ENCODE measurements at regions not wholly inside any gene's neighbourhood (a gene's known extent, or its start where the extent isn't known, plus 50 kb on each side); places are given as distances from the start of the nearest gene placed in this dataset.

GRCh38 chr11:130763087-130763980, 152.9 kb downstream of the SNX19 start:
- Mint-ChIP-seq H3K36me3 (ENCODE audit: low read depth, unreplicated experiment) (no peaks in the 10 kb centered on the region), H3K27ac (ENCODE audit: unreplicated experiment) (no peak overlapping the region), H3K4me3 (ENCODE audit: unreplicated experiment) (no peak overlapping the region), H3K27me3 (ENCODE audit: unreplicated experiment) (peaks cover 4% of the 10 kb centered on the region), H3K4me1 (ENCODE audit: unreplicated experiment) (peaks cover 4% of the 10 kb centered on the region), H3K9me3 (ENCODE audit: unreplicated experiment) (no peaks in the 10 kb centered on the region)
- DNase-seq (ENCODE audit: low spot score) = no peak
- no peak for TF ChIP-seq CTCF (IDR thresholded peaks at IDR 0.05; ENCODE audit: unreplicated experiment)

- no peaks in the 10 kb centered on the region for H3K36me3 Mint-ChIP-seq (ENCODE audit: low read depth, unreplicated experiment)
- H3K4me3 Mint-ChIP-seq (ENCODE audit: unreplicated experiment) = no peak overlapping the region
- no peaks in the 10 kb centered on the region for H3K9me3 Mint-ChIP-seq (ENCODE audit: unreplicated experiment)
- DNase-seq (ENCODE audit: low spot score) = no peak
- H3K27me3 Mint-ChIP-seq (ENCODE audit: unreplicated experiment) = peaks cover 4% of the 10 kb centered on the region
- H3K4me1 Mint-ChIP-seq (ENCODE audit: unreplicated experiment) = peaks cover 4% of the 10 kb centered on the region
- H3K27ac Mint-ChIP-seq (ENCODE audit: unreplicated experiment) = no peak overlapping the region
- no peak for TF ChIP-seq CTCF (IDR thresholded peaks at IDR 0.05; ENCODE audit: unreplicated experiment)
These were observed 150.9 kb downstream of the SNX19 start for GRCh38 chr11:130765406-130765805.

- no peak for DNase-seq (ENCODE audit: low spot score)
- Mint-ChIP-seq H3K27ac (ENCODE audit: unreplicated experiment) (no peak overlapping the region), H3K4me3 (ENCODE audit: unreplicated experiment) (no peak overlapping the region), H3K27me3 (ENCODE audit: unreplicated experiment) (peaks cover 4% of the 10 kb centered on the region), H3K9me3 (ENCODE audit: unreplicated experiment) (no peaks in the 10 kb centered on the region), H3K36me3 (ENCODE audit: low read depth, unreplicated experiment) (no peaks in the 10 kb centered on the region), H3K4me1 (ENCODE audit: unreplicated experiment) (peaks cover 3% of the 10 kb centered on the region)
- TF ChIP-seq CTCF (IDR thresholded peaks at IDR 0.05; ENCODE audit: unreplicated experiment) = no peak
These were observed 150.2 kb downstream of the SNX19 start for GRCh38 chr11:130765951-130766649.

GRCh38 chr11:130766650-130767565, 149.4 kb downstream of the SNX19 start:
- H3K36me3 Mint-ChIP-seq (ENCODE audit: low read depth, unreplicated experiment) = no peaks in the 10 kb centered on the region
- no peak overlapping the region for H3K27ac Mint-ChIP-seq (ENCODE audit: unreplicated experiment)
- no peaks in the 10 kb centered on the region for H3K9me3 Mint-ChIP-seq (ENCODE audit: unreplicated experiment)
- DNase-seq (ENCODE audit: low spot score) = no peak
- H3K27me3 Mint-ChIP-seq (ENCODE audit: unreplicated experiment) = peaks cover 6% of the 10 kb centered on the region
- H3K4me1 Mint-ChIP-seq (ENCODE audit: unreplicated experiment) = no peaks in the 10 kb centered on the region
- H3K4me3 Mint-ChIP-seq (ENCODE audit: unreplicated experiment) = no peak overlapping the region
- no peak for TF ChIP-seq CTCF (IDR thresholded peaks at IDR 0.05; ENCODE audit: unreplicated experiment)
